Chondrocyte (in vitro differentiated cells): ENCODE measurements at regions not wholly inside any gene's neighbourhood (a gene's known extent, or its start where the extent isn't known, plus 50 kb on each side); places are given as distances from the start of the nearest gene placed in this dataset.
"Not testable (repeated sequence)": the region's sequence is repeated elsewhere in the genome, so short reads cannot be mapped to it uniquely, and the experiment has no call there.

ENCODE experiments used
- DNase-seq: peaks from one replicate; pipeline ENCODE4 v3.0.0; 2021; ENCODE audit warnings: mixed read lengths, low spot score
- H3K27ac Mint-ChIP-seq: one replicate; pipeline ENCODE4 v1.8.0; 2021; ENCODE audit warnings: mild to moderate bottlenecking, moderate library complexity, mixed read lengths; ENCODE audit not compliant: unreplicated experiment
- H3K27me3 Mint-ChIP-seq: 2 replicates; pipeline ENCODE4 v1.8.0; 2021; ENCODE audit warnings: low read depth, mixed read lengths
- H3K36me3 Mint-ChIP-seq: 2 replicates; pipeline ENCODE4 v1.8.0; 2021; ENCODE audit warnings: low read depth, mixed read lengths
- H3K4me1 Mint-ChIP-seq: 2 replicates; pipeline ENCODE4 v1.8.0; 2021; ENCODE audit warnings: low read depth, mild to moderate bottlenecking, mixed read lengths
- H3K4me3 Mint-ChIP-seq: one replicate; pipeline ENCODE4 v1.8.0; 2021; ENCODE audit warnings: mild to moderate bottlenecking, moderate library complexity, mixed read lengths; ENCODE audit not compliant: unreplicated experiment
- H3K9me3 Mint-ChIP-seq: 2 replicates; pipeline ENCODE4 v1.8.0; 2021; ENCODE audit warnings: low read depth, mixed read lengths
- CTCF ChIP-seq: fragments of 200-600 bp; sonication (generic); IDR thresholded peaks from 2 replicates; pipeline ENCODE4 v1.5.0; 2021; ENCODE audit warnings: antibody characterized with exemption, mild to moderate bottlenecking, moderate library complexity

GRCh38 chr5:119299242-119299614, 56.6 kb upstream of the TNFAIP8 start:
- DNase-seq, H3K9me3 Mint-ChIP-seq, H3K36me3 Mint-ChIP-seq, H3K4me3 Mint-ChIP-seq, H3K27me3 Mint-ChIP-seq, H3K27ac Mint-ChIP-seq: not testable (repeated sequence)
- peaks cover 44% of the 10 kb centered on the region for H3K4me1 Mint-ChIP-seq

GRCh38 chr5:119299615-119300310, 56.1 kb upstream of the TNFAIP8 start:
- Mint-ChIP-seq H3K4me1 (peaks cover 49% of the 10 kb centered on the region), H3K27ac (peak overlapping the region; percentile 80)
- H3K9me3 Mint-ChIP-seq, H3K4me3 Mint-ChIP-seq, H3K27me3 Mint-ChIP-seq, DNase-seq, H3K36me3 Mint-ChIP-seq: not testable (repeated sequence)

GRCh38 chr5:119300311-119300670, 55.5 kb upstream of the TNFAIP8 start:
- H3K4me1 Mint-ChIP-seq, result peaks cover 54% of the 10 kb centered on the region
- H3K4me3 Mint-ChIP-seq, result no peak overlapping the region
- no peaks in the 10 kb centered on the region for H3K27me3 Mint-ChIP-seq
- peak overlapping the region; percentile 80 for H3K27ac Mint-ChIP-seq
- no peak for TF ChIP-seq CTCF
- no peaks in the 10 kb centered on the region for H3K36me3 Mint-ChIP-seq
- DNase-seq, result no peak
- H3K9me3 Mint-ChIP-seq, result no peaks in the 10 kb centered on the region

GRCh38 chr5:119301210-119301609, 54.6 kb upstream of the TNFAIP8 start:
- H3K27ac Mint-ChIP-seq, result no peak overlapping the region
- H3K9me3 Mint-ChIP-seq, result no peaks in the 10 kb centered on the region
- peaks cover 57% of the 10 kb centered on the region for H3K4me1 Mint-ChIP-seq
- no peak for DNase-seq
- no peak overlapping the region for H3K4me3 Mint-ChIP-seq
- H3K36me3 Mint-ChIP-seq, result no peaks in the 10 kb centered on the region
- H3K27me3 Mint-ChIP-seq, result no peaks in the 10 kb centered on the region
- TF ChIP-seq CTCF, result no peak

- Mint-ChIP-seq H3K36me3 (no peaks in the 10 kb centered on the region), H3K4me3 (no peak overlapping the region), H3K9me3 (no peaks in the 10 kb centered on the region), H3K27me3 (no peaks in the 10 kb centered on the region), H3K4me1 (peaks cover 57% of the 10 kb centered on the region), H3K27ac (no peak overlapping the region)
- no peak for DNase-seq
- no peak for TF ChIP-seq CTCF
Measured at GRCh38 chr5:119301906-119302305, 53.9 kb upstream of the TNFAIP8 start.

- no peak for TF ChIP-seq CTCF
- Mint-ChIP-seq H3K27me3 (no peaks in the 10 kb centered on the region), H3K27ac (peak overlapping the region; percentile 88), H3K36me3 (no peaks in the 10 kb centered on the region), H3K4me1 (peaks cover 57% of the 10 kb centered on the region), H3K9me3 (no peaks in the 10 kb centered on the region), H3K4me3 (no peak overlapping the region)
- no peak for DNase-seq
Measured at GRCh38 chr5:119302449-119302848, 53.4 kb upstream of the TNFAIP8 start.
